Lung (tissue), 11 donors: ENCODE measurements at regions not wholly inside any gene's neighbourhood (a gene's known extent, or its start where the extent isn't known, plus 50 kb on each side); places are given as distances from the start of the nearest gene placed in this dataset.
A peak's percentile ranks its signal among the peaks of the same experiment; 100 is the strongest.

ENCODE experiments used
- ATAC-seq: fragments of 200-7000 bp; cut with Tn5 transposase; one replicate; pipeline ENCODE4 v1.9.1; 2020; ENCODE audit warnings: moderate number of reproducible peaks; ENCODE audit not compliant: insufficient read depth, low FRiP score
- DNase-seq, 3 donors: peaks; one replicate each; pipeline ENCODE4 v3.0.0-alpha.2; 2013 to 2017
- H3K27ac ChIP-seq, 2 donors: one replicate each; pipeline ENCODE4 v1.5.1; 2013; ENCODE audit warnings: mild to moderate bottlenecking in 2 of 2, moderate library complexity in 2 of 2, control low read depth in 1 of 2, inconsistent platforms in 1 of 2, low read depth in 1 of 2, low read length in 1 of 2
- H3K27me3 ChIP-seq, 3 donors: one replicate each; pipeline ENCODE4 v1.5.1; 2013; ENCODE audit warnings: low read length in 2 of 3; ENCODE audit not compliant: control insufficient read depth in 3 of 3, insufficient read depth in 3 of 3
- H3K36me3 ChIP-seq, 4 donors: one replicate each; pipeline ENCODE4 v1.5.1; 2013; ENCODE audit warnings: low read length in 4 of 4, mild to moderate bottlenecking in 1 of 4, moderate library complexity in 1 of 4; ENCODE audit not compliant: control insufficient read depth in 4 of 4, insufficient read depth in 4 of 4
- H3K4me1 ChIP-seq, 5 donors: one replicate each; pipeline ENCODE4 v1.5.1; 2013; ENCODE audit warnings: low read length in 5 of 5, mild to moderate bottlenecking in 2 of 5, moderate library complexity in 1 of 5; ENCODE audit not compliant: control insufficient read depth in 5 of 5, insufficient read depth in 5 of 5
- H3K4me3 ChIP-seq: one replicate; pipeline ENCODE4 v1.5.1; 2013; ENCODE audit warnings: mild to moderate bottlenecking, control low read depth, moderate library complexity
- H3K9ac ChIP-seq, 2 donors: one replicate each; pipeline ENCODE4 v1.5.1; 2013; ENCODE audit warnings: low read length in 2 of 2, control low read depth in 1 of 2; ENCODE audit not compliant: insufficient read depth in 1 of 2
- H3K9me3 ChIP-seq, 4 donors: one replicate each; pipeline ENCODE4 v1.5.1; 2013; ENCODE audit warnings: low read length in 3 of 4, mild to moderate bottlenecking in 1 of 4, moderate library complexity in 1 of 4; ENCODE audit not compliant: control insufficient read depth in 4 of 4, insufficient read depth in 3 of 4
- WGBS, 2 donors: extraction: QIAGEN DNeasy Blood & Tissue Kit; methylation state at CpG; one replicate each; pipeline ENCODE4 v1.1.7; 2013; 5-methylcytosine and 5-hydroxymethylcytosine counted together
- TF ChIP-seq, protein P1 (sequence below): IDR thresholded peaks from 2 replicates; pipeline ENCODE4 v1.5.1; 2012; ENCODE audit warnings: mild to moderate bottlenecking; ENCODE audit errors: control extremely low read depth, extremely low read depth
- donor health status: control.
- donor health status: control.
- donor health status: Bipolar disorder and iron deficiency.
- donor health status: healthy.
- donor health status: DM: yes; HTN: yes; CAD: no.

- H3K9me3 ChIP-seq = no peaks in the 10 kb centered on the region
- H3K4me1 ChIP-seq = peaks cover 0 to 12% (median 2%) of the 10 kb centered on the region in 5 donors
- H3K4me3 ChIP-seq = no peak overlapping the region
- H3K27me3 ChIP-seq = no peaks in the 10 kb centered on the region
- 64 to 85% methylated on average over 1 of the region's 1 CpG for WGBS, 2 donors
- no peak overlapping the region for H3K9ac ChIP-seq
- DNase-seq = peak in 1 of 3 donors; percentile 5
- no peaks in the 10 kb centered on the region for H3K36me3 ChIP-seq
- TF ChIP-seq, protein P1, sequence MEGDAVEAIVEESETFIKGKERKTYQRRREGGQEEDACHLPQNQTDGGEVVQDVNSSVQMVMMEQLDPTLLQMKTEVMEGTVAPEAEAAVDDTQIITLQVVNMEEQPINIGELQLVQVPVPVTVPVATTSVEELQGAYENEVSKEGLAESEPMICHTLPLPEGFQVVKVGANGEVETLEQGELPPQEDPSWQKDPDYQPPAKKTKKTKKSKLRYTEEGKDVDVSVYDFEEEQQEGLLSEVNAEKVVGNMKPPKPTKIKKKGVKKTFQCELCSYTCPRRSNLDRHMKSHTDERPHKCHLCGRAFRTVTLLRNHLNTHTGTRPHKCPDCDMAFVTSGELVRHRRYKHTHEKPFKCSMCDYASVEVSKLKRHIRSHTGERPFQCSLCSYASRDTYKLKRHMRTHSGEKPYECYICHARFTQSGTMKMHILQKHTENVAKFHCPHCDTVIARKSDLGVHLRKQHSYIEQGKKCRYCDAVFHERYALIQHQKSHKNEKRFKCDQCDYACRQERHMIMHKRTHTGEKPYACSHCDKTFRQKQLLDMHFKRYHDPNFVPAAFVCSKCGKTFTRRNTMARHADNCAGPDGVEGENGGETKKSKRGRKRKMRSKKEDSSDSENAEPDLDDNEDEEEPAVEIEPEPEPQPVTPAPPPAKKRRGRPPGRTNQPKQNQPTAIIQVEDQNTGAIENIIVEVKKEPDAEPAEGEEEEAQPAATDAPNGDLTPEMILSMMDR = no peak
- H3K27ac ChIP-seq = no peak overlapping the region
- ATAC-seq = peak; percentile 65
These were observed 248.1 kb downstream of the AHR start for GRCh38 chr7:17546592-17546991.

DNA sequence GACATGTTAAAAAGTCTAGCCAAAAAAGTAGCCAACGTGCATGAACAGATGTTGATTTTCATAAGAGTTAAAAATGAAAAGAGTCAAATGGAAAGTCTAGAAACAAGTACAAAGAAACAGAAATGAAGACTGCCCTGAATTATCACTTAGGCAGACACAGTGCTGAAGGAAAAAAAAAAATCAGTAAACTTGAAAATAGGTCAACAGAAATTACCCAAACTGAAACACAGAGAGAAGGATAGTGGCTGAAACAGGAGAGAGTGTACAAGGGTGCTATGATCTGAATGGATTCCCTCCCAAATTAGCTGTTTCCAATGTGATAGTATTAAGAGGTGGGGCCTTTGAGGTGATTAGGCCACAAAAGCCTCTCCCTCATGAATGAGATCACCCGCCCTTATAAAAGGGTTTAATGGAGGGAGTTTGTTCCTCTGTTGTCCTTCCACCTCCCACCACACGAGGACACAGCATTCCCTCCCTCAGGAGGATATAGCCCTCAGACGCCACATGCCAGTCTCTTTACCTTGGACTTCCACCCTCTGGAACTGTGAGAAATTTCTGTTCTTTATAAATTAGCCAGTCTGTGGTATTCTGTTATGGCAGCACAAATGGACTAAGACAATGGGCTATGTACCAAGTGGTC, 249.7 kb downstream of the AHR start:
- no peaks in the 10 kb centered on the region for H3K9me3 ChIP-seq
- H3K4me1 ChIP-seq = peaks cover 0 to 12% (median 2%) of the 10 kb centered on the region in 5 donors
- no peak overlapping the region for H3K4me3 ChIP-seq
- no peaks in the 10 kb centered on the region for H3K27me3 ChIP-seq
- H3K27ac ChIP-seq = no peak overlapping the region
- no peak for DNase-seq
- no peak overlapping the region for H3K9ac ChIP-seq
- no peak for ATAC-seq
- 92 to 96% methylated on average over 4 of the region's 4 CpGs for WGBS, 2 donors
- TF ChIP-seq, protein P1 = no peak
- no peaks in the 10 kb centered on the region for H3K36me3 ChIP-seq

GRCh38 chr7:17549406-17549805, 251.0 kb downstream of the AHR start:
- Histone ChIP-seq H3K27me3 (no peaks in the 10 kb centered on the region), H3K9me3 (no peaks in the 10 kb centered on the region), H3K27ac (no peak overlapping the region), H3K4me3 (no peak overlapping the region), H3K4me1 (peaks cover 0 to 12% (median 0%) of the 10 kb centered on the region in 5 donors), H3K36me3 (no peaks in the 10 kb centered on the region), H3K9ac (no peak overlapping the region)
- ATAC-seq = no peak
- TF ChIP-seq, protein P1 = no peak
- 67 to 73% methylated on average over 2 of the region's 2 CpGs for WGBS, 2 donors
- no peak for DNase-seq

DNA sequence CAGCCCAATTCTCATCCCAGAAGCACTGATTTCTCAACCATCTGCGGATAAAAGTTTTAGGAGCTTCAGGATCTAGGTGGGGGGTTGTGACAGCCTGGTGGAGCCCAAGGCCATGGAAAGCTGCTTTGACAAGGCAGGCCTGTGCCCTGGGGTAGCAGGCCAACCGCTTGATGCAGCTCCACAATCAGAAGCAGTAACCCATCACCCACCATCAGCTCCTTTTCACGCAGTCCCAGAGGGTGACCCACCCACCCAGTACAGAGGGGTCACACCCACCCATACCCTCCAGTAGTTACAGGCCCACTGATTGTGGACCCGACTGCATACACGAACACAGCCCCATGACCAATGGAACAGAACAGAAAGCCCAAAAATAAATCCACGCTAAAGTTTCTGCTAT, 253.9 kb downstream of the AHR start:
- no peak for ATAC-seq
- 96 to 97% methylated on average over 6 of the region's 6 CpGs for WGBS, 2 donors
- H3K36me3 ChIP-seq = no peaks in the 10 kb centered on the region
- no peak overlapping the region for H3K9ac ChIP-seq
- TF ChIP-seq, protein P1 = no peak
- H3K27me3 ChIP-seq = no peaks in the 10 kb centered on the region
- no peaks in the 10 kb centered on the region for H3K9me3 ChIP-seq
- DNase-seq = no peak
- peak overlapping the region in 1 of 2 donors; percentile 53 for H3K27ac ChIP-seq
- no peak overlapping the region for H3K4me3 ChIP-seq
- H3K4me1 ChIP-seq = peaks cover 0 to 5% (median 0%) of the 10 kb centered on the region in 5 donors
